ENCODE measurements at regions not wholly inside any gene's neighbourhood (a gene's known extent, or its start where the extent isn't known, plus 50 kb on each side); places are given as distances from the start of the nearest gene placed in this dataset.

GRCh38 chr13:87972568-87972967, 301.4 kb downstream of the SLITRK5 start:
- TF ChIP-seq CTCF (IDR thresholded peaks at IDR 0.05; ENCODE audit: insufficient read depth, low read length), result no peak
- no peak for TF ChIP-seq POLR2AphosphoS5 (IDR thresholded peaks at IDR 0.05; ENCODE audit: low read depth)
